ENCODE measurements at regions not wholly inside any gene's neighbourhood (a gene's known extent, or its start where the extent isn't known, plus 50 kb on each side); places are given as distances from the start of the nearest gene placed in this dataset.

DNA sequence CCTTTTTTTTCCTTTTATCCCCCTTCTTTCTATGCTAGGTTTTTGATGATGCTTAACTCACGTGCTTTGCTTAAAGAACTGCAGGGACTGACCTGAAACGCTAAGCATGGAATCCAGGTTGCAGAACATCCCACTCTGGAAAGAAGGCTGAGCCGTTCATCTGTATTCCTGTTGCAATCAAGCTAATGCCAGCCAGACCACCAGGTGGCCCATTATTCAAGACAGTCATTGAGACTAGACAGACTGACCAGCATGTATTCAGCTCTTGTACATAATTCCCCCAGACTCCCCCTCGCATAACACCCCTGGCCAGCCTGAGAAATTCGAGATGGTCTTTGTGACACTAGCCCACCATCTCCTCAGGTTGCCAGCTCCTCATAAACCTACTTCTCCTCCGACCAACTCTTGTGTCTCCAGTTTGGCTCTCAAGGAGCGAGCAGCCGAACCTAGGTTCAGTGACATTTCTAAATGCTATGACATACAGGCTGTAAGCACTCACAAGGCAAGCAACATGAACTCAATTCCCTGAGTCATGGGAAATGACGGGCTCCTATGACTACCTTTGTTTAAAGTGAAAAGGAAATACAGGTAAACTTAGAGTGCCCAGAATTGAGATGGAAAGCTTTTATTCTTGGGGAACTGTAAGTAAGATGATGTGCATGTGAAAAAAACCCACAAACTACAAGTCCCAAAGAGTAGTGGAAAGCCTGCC, 309.3 kb upstream of the CDYL start:
- TF ChIP-seq, protein P1, sequence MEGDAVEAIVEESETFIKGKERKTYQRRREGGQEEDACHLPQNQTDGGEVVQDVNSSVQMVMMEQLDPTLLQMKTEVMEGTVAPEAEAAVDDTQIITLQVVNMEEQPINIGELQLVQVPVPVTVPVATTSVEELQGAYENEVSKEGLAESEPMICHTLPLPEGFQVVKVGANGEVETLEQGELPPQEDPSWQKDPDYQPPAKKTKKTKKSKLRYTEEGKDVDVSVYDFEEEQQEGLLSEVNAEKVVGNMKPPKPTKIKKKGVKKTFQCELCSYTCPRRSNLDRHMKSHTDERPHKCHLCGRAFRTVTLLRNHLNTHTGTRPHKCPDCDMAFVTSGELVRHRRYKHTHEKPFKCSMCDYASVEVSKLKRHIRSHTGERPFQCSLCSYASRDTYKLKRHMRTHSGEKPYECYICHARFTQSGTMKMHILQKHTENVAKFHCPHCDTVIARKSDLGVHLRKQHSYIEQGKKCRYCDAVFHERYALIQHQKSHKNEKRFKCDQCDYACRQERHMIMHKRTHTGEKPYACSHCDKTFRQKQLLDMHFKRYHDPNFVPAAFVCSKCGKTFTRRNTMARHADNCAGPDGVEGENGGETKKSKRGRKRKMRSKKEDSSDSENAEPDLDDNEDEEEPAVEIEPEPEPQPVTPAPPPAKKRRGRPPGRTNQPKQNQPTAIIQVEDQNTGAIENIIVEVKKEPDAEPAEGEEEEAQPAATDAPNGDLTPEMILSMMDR (IDR thresholded peaks at IDR 0.05; ENCODE audit: low read length): no peak; the same call in 1 of the 2 replicates
- TF ChIP-seq EZH2 (IDR thresholded peaks at IDR 0.05; ENCODE audit: borderline replicate concordance, low read length): no peak

Measured in OCI-LY1 (cell line).